ENCODE measurements at regions not wholly inside any gene's neighbourhood (a gene's known extent, or its start where the extent isn't known, plus 50 kb on each side); places are given as distances from the start of the nearest gene placed in this dataset.

DNA sequence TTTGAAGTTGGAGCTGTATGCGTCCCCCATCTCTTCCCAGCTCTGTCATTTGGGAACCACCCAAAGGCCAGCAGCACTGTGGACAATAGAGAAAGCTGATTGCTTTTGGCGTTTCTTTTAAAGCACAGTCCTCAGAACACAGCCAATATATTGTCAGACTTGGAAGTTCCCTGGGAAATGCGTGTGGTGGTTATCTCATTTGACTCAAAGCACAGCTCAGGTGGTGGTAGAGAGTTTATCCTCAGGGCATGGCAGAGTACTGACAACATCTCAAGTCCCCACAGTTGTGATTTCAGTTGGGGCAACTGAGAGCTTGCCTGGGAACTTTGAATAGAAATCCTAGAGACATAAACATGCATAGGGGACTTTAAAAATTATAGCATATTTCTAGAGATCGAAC, 601.3 kb downstream of the ETS1 start:
- TF ChIP-seq POLR2A (IDR thresholded peaks at IDR 0.05), result no peak
- TF ChIP-seq, protein P1, sequence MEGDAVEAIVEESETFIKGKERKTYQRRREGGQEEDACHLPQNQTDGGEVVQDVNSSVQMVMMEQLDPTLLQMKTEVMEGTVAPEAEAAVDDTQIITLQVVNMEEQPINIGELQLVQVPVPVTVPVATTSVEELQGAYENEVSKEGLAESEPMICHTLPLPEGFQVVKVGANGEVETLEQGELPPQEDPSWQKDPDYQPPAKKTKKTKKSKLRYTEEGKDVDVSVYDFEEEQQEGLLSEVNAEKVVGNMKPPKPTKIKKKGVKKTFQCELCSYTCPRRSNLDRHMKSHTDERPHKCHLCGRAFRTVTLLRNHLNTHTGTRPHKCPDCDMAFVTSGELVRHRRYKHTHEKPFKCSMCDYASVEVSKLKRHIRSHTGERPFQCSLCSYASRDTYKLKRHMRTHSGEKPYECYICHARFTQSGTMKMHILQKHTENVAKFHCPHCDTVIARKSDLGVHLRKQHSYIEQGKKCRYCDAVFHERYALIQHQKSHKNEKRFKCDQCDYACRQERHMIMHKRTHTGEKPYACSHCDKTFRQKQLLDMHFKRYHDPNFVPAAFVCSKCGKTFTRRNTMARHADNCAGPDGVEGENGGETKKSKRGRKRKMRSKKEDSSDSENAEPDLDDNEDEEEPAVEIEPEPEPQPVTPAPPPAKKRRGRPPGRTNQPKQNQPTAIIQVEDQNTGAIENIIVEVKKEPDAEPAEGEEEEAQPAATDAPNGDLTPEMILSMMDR (IDR thresholded peaks at IDR 0.05), result no peak
